ENCODE measurements at regions not wholly inside any gene's neighbourhood (a gene's known extent, or its start where the extent isn't known, plus 50 kb on each side); places are given as distances from the start of the nearest gene placed in this dataset.

DNA sequence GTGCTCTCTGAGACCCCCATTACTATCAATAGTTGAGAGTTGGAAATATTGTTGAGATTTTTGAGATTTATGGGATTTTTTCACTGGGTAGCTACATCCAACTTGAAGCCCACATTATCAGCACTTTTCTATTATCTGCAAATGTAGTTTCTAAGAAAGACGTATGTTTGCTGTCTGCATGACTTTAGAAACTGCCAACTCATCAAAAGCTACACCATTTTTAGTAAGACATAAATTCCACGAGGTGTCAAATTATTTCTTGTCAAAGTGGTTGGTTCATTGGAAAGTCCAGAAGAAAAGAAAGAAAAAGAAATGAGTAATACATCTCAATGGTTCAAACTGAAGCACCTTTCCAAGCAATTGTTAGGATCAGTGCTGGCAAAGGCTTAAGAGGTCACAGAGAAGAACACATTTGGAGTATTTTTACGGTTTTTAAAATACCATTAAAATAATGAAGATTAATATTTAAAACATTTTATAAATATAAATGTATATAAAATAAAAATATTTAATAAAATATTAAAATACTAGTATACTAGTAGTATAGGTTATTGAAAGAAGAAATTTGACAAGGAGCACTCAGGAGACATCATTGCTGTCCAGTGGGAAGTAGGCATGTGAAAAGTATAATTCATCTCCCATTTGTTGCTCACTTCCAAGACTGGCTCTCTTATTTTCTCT, 463.5 kb downstream of the TAFA4 start:
- no peak for DNase-seq (ENCODE audit: low spot score)
- no peak for ATAC-seq (ENCODE audit: low FRiP score)
- TF ChIP-seq, protein P1, sequence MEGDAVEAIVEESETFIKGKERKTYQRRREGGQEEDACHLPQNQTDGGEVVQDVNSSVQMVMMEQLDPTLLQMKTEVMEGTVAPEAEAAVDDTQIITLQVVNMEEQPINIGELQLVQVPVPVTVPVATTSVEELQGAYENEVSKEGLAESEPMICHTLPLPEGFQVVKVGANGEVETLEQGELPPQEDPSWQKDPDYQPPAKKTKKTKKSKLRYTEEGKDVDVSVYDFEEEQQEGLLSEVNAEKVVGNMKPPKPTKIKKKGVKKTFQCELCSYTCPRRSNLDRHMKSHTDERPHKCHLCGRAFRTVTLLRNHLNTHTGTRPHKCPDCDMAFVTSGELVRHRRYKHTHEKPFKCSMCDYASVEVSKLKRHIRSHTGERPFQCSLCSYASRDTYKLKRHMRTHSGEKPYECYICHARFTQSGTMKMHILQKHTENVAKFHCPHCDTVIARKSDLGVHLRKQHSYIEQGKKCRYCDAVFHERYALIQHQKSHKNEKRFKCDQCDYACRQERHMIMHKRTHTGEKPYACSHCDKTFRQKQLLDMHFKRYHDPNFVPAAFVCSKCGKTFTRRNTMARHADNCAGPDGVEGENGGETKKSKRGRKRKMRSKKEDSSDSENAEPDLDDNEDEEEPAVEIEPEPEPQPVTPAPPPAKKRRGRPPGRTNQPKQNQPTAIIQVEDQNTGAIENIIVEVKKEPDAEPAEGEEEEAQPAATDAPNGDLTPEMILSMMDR (IDR thresholded peaks at IDR 0.05) = no peak

DNA sequence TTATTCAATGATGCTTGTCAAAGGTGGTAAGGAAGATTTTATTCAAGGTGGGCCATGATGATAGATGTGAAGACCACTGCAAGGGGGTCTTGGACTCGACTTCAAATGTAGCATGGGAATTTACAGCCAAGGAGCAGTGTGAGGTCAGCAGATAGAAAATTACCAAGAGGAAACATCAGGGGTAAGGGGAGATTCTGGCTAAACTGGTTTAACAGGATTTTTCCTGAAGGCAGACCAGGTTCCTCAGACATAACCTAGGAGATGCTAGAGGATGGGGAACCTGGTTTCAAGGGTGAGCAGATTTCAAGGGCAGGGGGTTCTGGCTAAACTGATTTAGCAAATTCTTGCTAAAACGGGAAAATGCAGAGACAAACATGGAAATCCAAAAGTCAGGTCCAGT, 464.9 kb downstream of the TAFA4 start:
- DNase-seq (ENCODE audit: low spot score) (no peak), ATAC-seq (ENCODE audit: low FRiP score) (no peak)
- TF ChIP-seq, protein P1 (IDR thresholded peaks at IDR 0.05) = no peak

DNA sequence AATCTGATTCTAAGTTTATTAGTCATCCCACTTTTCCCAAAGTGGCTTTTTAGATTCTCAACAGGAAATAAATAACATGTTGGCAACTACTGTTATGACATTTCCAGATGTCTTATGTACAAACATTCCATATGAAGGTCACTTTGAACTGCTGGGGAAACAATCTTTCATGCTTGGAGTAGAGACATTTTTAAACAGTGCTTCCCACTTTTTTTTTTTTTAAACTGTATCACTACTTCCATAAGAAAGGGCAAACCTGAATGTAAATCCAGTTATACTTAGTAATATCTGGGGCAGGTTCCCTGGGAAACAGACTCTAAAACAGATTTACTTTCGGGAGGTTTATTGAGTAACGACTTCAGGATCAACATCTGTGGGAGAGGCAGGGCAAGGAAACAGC, 473.8 kb downstream of the TAFA4 start:
- no peak for DNase-seq (ENCODE audit: low spot score)
- TF ChIP-seq, protein P1 (IDR thresholded peaks at IDR 0.05) = no peak
- no peak for ATAC-seq (ENCODE audit: low FRiP score)

DNA sequence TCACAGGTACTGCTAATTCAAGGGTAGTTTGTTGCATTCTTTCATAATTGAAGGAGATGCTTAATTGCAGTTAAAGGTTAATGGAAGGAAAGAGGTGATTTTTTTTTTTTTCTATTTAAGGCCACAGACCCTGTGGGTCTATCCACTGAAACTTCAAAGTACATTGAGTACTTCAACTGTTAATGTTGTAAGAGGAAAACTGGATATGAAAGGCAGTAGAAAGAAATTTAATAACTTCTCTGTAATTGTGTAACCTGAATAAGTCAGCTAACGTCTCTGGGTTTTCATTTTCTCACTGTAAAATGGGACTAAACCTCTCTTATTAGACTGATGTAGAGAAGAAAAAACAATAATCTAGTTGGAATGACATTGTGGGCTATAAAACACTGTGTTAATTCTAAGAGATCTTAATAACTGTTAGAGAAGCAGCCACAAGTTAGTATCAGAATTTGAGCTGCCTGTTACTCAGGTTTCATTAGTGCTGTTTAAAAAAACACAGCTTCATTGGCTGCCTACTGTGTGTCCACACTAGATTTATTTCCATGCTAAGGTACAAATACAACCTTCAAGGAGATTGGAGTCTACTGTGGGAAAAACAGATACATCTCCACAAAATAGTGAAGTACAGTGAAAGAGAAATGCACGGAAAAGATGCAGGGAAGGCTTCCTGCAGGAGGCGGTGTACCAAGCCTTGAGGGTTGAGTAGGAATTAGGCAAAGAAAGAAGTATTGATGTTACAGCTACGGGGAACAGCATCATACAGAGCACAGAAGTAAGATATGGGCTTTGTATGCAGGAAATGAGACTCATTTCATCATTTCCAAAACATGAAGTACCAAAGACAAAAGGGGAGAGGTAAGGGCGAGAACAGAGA, 483.6 kb downstream of the TAFA4 start:
- TF ChIP-seq, protein P1 (IDR thresholded peaks at IDR 0.05) = no peak
- DNase-seq (ENCODE audit: low spot score) = no peak
- ATAC-seq (ENCODE audit: low FRiP score) = no peak

DNA sequence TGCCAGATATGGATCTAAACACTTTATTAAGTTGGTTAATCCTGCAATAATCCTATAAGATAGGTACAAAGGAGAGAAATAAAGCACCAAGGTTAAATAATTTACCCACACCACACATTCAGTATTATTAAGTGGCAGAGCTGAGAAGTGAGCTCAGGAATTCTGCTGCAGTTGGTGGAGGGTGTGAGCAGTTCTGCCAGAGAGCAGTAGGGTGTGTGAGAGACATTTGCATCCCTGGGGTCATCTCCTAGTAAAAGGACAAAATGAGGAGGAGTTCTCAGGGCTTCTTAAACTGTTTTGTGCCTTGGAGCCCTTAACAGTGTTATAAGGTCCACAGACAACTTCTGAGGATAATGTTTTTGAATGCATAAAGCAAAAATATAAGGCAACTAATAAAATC, 484.5 kb downstream of the TAFA4 start:
- ATAC-seq (ENCODE audit: low FRiP score) = no peak
- TF ChIP-seq, protein P1 (IDR thresholded peaks at IDR 0.05) = no peak
- DNase-seq (ENCODE audit: low spot score) = no peak

DNA sequence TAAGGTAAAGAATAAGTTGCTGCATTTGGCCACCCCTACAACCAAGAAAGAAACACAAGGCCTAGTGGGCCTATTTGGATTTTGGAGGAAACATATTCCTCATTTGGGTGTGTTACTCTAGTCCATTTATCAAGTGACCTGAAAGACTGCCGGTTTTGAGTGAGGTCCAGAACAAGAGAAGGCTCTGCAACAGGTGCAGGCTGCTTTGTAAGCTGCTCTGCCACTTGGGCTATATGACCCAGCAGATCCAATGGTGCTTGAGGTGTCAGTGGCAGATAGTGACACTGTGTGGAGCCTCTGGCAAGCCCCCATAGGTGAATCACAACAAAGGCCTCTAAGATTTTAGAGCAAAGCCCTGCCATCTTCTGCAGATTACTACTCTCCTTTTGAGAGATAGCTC, 491.3 kb downstream of the TAFA4 start:
- TF ChIP-seq, protein P1 (IDR thresholded peaks at IDR 0.05) = no peak
- ATAC-seq (ENCODE audit: low FRiP score) (no peak), DNase-seq (ENCODE audit: low spot score) (no peak)

Data from omental fat pad (tissue), 3 donors.